WTC11 (cell line): ENCODE measurements at regions not wholly inside any gene's neighbourhood (a gene's known extent, or its start where the extent isn't known, plus 50 kb on each side); places are given as distances from the start of the nearest gene placed in this dataset.

Experiments used
- ATAC-seq: fragments of 200-7000 bp; cut with Tn5 transposase; 2 replicates; pipeline ENCODE4 v1.10.0; 2021; ENCODE audit warnings: mild to moderate bottlenecking, moderate library complexity
- CTCF ChIA-PET: fragments of 300-600 bp; sonication (Branson Sonifier 250); formaldehyde crosslinking; loops from one replicate; lab custom pipeline; 2021; ENCODE audit warnings: antibody characterized with exemption; lab: Charles Lee
- POLR2A ChIA-PET: fragments of 350-600 bp; sonication (Branson Sonifier 250); formaldehyde crosslinking; loops from one replicate; lab custom pipeline; 2021; ENCODE audit warnings: antibody characterized with exemption; lab: Charles Lee
- DNase-seq: peaks from one replicate; pipeline ENCODE4 v3.0.0; 2021; ENCODE audit warnings: low spot score
- H3K27ac Mint-ChIP-seq: 2 replicates; pipeline ENCODE4 v1.8.0; 2021; ENCODE audit warnings: mixed read lengths
- H3K27me3 Mint-ChIP-seq: 2 replicates; pipeline ENCODE4 v1.8.0; 2021; ENCODE audit warnings: low read depth, mild to moderate bottlenecking, moderate library complexity, mixed read lengths
- H3K36me3 Mint-ChIP-seq: 2 replicates; pipeline ENCODE4 v1.8.0; 2021; ENCODE audit warnings: mixed read lengths
- H3K4me1 Mint-ChIP-seq: 2 replicates; pipeline ENCODE4 v1.8.0; 2022; ENCODE audit warnings: mixed read lengths
- H3K4me3 Mint-ChIP-seq: 2 replicates; pipeline ENCODE4 v1.8.0; 2021; ENCODE audit warnings: mild to moderate bottlenecking, moderate library complexity, mixed read lengths
- H3K9me3 Mint-ChIP-seq: 2 replicates; pipeline ENCODE4 v1.8.0; 2021; ENCODE audit warnings: mixed read lengths
- ATF3 ChIP-seq: sonication (generic); formaldehyde crosslinking; conservative IDR thresholded peaks from 2 replicates; pipeline ENCODE4 v1.8.1; 2022; ENCODE audit warnings: mild to moderate bottlenecking, missing genetic modification reagents
- ATF6 ChIP-seq: sonication (generic); formaldehyde crosslinking; IDR thresholded peaks from 2 replicates; pipeline ENCODE4 v1.8.1; 2023; ENCODE audit warnings: mild to moderate bottlenecking, missing genetic modification reagents
- GABPB1 ChIP-seq: sonication (generic); formaldehyde crosslinking; IDR thresholded peaks from 2 replicates; pipeline ENCODE4 v1.8.1; 2023; ENCODE audit warnings: mild to moderate bottlenecking, missing genetic modification reagents
- JUN ChIP-seq: sonication (generic); formaldehyde crosslinking; IDR thresholded peaks from 2 replicates; pipeline ENCODE4 v1.8.0; 2023; ENCODE audit warnings: mild to moderate bottlenecking, missing genetic modification reagents
- MAX ChIP-seq: sonication (generic); formaldehyde crosslinking; IDR thresholded peaks from 2 replicates; pipeline ENCODE4 v1.8.0; 2022; ENCODE audit warnings: mild to moderate bottlenecking, missing genetic modification reagents
- NR3C1 ChIP-seq: sonication (generic); formaldehyde crosslinking; conservative IDR thresholded peaks from 2 replicates; pipeline ENCODE4 v1.8.1; 2023; ENCODE audit warnings: low read depth, mild to moderate bottlenecking, missing genetic modification reagents
- OVOL2 ChIP-seq: fragments of 250-450 bp; sonication (Bioruptor Pico); IDR thresholded peaks from 2 replicates; pipeline ENCODE4 v1.9.0; 2021; ENCODE audit warnings: mild to moderate bottlenecking, borderline replicate concordance
- SOX15 ChIP-seq: fragments of 250-450 bp; sonication (Bioruptor Pico); IDR thresholded peaks from 2 replicates; pipeline ENCODE4 v1.9.0; 2021; ENCODE audit warnings: mild to moderate bottlenecking
- USF1 ChIP-seq: sonication (generic); formaldehyde crosslinking; IDR thresholded peaks from 2 replicates; pipeline ENCODE4 v1.8.0; 2022; ENCODE audit warnings: mild to moderate bottlenecking, missing genetic modification reagents
- ZBTB21 ChIP-seq: sonication (generic); formaldehyde crosslinking; IDR thresholded peaks from 2 replicates; pipeline ENCODE4 v1.8.1; 2023; ENCODE audit warnings: mild to moderate bottlenecking, missing genetic modification reagents, borderline replicate concordance
- ZNF232 ChIP-seq: sonication (generic); formaldehyde crosslinking; IDR thresholded peaks from 2 replicates; pipeline ENCODE4 v1.8.0; 2022; ENCODE audit warnings: mild to moderate bottlenecking, missing genetic modification reagents
- ZNF263 ChIP-seq: sonication (generic); formaldehyde crosslinking; IDR thresholded peaks from 2 replicates; pipeline ENCODE4 v1.8.1; 2022; ENCODE audit warnings: low read depth, mild to moderate bottlenecking, moderate library complexity, missing genetic modification reagents
- ZNF317 ChIP-seq: sonication (generic); formaldehyde crosslinking; IDR thresholded peaks from 2 replicates; pipeline ENCODE4 v1.8.1; 2023; ENCODE audit warnings: low read depth, mild to moderate bottlenecking, moderate library complexity, missing genetic modification reagents, borderline replicate concordance
- ZNF671 ChIP-seq: fragments of 250-450 bp; sonication (Bioruptor Pico); IDR thresholded peaks from 2 replicates; pipeline ENCODE4 v1.8.0; 2021; ENCODE audit warnings: mild to moderate bottlenecking
- TF ChIP-seq, protein P1 (sequence below): sonication (generic); formaldehyde crosslinking; IDR thresholded peaks from 2 replicates; pipeline ENCODE4 v1.8.0; 2023; ENCODE audit warnings: missing genetic modification reagents
- TF ChIP-seq, protein P2 (sequence below): sonication (generic); formaldehyde crosslinking; IDR thresholded peaks from 2 replicates; pipeline ENCODE4 v1.8.1; 2022; ENCODE audit warnings: mild to moderate bottlenecking, moderate library complexity, missing genetic modification reagents
- TF ChIP-seq, protein P3 (sequence below): sonication (generic); formaldehyde crosslinking; IDR thresholded peaks from 2 replicates; pipeline ENCODE4 v1.8.0; 2022; ENCODE audit warnings: missing genetic modification reagents
- TF ChIP-seq, protein P4 (sequence below): sonication (generic); formaldehyde crosslinking; IDR thresholded peaks from 2 replicates; pipeline ENCODE4 v1.8.1; 2022; ENCODE audit warnings: low read depth, mild to moderate bottlenecking, moderate library complexity, missing genetic modification reagents, borderline replicate concordance

DNA sequence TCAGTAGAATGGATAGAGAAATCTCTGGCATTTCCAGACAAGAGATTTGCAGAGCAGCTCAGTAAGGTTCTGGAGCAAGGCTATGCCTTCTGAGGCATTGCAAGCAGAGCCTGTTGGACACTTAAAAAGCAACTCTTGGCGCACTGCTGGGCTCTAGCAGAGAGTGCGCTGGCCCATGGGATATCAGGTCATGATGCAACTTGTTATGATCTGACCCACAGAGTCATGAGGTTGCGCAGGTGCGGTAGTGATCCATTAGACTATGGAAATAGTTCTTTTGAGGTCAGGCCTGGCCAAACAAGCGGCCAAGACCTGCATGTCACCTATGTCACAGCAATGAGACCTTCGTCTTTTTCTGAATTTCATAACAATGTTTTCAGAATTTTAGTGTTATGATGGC lies 168.6 kb downstream of the TMTC3 start:
- no peaks in the 10 kb centered on the region for H3K36me3 Mint-ChIP-seq
- H3K4me3 Mint-ChIP-seq = no peak overlapping the region
- H3K27ac Mint-ChIP-seq = no peak overlapping the region
- H3K9me3 Mint-ChIP-seq = 0 out of 2 replicates have a peak, but pooled peaks cover 3% of the 10 kb centered on the region
- ATAC-seq (no peak), DNase-seq (no peak)
- no peaks in the 10 kb centered on the region for H3K4me1 Mint-ChIP-seq
- no peak for TF ChIP-seq ZBTB21
- TF ChIP-seq, protein P1, sequence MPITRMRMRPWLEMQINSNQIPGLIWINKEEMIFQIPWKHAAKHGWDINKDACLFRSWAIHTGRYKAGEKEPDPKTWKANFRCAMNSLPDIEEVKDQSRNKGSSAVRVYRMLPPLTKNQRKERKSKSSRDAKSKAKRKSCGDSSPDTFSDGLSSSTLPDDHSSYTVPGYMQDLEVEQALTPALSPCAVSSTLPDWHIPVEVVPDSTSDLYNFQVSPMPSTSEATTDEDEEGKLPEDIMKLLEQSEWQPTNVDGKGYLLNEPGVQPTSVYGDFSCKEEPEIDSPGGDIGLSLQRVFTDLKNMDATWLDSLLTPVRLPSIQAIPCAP (CRISPR knock-in tag) = no peak
- no peak for TF ChIP-seq OVOL2
- H3K27me3 Mint-ChIP-seq = no peaks in the 10 kb centered on the region
- ChIA-PET CTCF (interaction anchor here (1.1 kb wide), 1 partner anchor 83 kb away, joined by 6 read pairs; no protein-coding TSS in a partner anchor), POLR2A (no interaction called here)

DNA sequence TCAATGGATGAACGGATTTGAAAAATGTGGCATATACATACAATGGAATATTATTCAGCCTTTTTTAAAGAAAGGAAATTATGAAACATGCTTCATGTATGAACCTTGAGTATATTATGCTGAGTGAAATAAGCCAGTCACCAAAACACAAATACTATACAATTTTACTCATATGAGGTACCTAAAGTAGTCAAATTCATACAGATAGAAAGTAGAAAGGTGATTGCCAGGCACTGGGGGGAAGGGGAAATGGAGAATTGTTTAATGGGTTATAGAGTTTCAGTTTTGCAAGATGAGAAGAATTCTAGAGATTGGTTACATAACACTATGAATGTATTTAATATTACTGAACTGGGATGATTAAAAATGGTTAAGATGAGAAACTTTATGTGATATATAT lies 171.4 kb downstream of the TMTC3 start:
- ATAC-seq (no peak), DNase-seq (no peak)
- CTCF ChIA-PET = no interaction called here
- no peak for TF ChIP-seq USF1
- TF ChIP-seq, protein P2, sequence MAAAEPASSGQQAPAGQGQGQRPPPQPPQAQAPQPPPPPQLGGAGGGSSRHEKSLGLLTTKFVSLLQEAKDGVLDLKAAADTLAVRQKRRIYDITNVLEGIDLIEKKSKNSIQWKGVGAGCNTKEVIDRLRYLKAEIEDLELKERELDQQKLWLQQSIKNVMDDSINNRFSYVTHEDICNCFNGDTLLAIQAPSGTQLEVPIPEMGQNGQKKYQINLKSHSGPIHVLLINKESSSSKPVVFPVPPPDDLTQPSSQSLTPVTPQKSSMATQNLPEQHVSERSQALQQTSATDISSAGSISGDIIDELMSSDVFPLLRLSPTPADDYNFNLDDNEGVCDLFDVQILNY (CRISPR knock-in tag) = no peak
- TF ChIP-seq, protein P3, sequence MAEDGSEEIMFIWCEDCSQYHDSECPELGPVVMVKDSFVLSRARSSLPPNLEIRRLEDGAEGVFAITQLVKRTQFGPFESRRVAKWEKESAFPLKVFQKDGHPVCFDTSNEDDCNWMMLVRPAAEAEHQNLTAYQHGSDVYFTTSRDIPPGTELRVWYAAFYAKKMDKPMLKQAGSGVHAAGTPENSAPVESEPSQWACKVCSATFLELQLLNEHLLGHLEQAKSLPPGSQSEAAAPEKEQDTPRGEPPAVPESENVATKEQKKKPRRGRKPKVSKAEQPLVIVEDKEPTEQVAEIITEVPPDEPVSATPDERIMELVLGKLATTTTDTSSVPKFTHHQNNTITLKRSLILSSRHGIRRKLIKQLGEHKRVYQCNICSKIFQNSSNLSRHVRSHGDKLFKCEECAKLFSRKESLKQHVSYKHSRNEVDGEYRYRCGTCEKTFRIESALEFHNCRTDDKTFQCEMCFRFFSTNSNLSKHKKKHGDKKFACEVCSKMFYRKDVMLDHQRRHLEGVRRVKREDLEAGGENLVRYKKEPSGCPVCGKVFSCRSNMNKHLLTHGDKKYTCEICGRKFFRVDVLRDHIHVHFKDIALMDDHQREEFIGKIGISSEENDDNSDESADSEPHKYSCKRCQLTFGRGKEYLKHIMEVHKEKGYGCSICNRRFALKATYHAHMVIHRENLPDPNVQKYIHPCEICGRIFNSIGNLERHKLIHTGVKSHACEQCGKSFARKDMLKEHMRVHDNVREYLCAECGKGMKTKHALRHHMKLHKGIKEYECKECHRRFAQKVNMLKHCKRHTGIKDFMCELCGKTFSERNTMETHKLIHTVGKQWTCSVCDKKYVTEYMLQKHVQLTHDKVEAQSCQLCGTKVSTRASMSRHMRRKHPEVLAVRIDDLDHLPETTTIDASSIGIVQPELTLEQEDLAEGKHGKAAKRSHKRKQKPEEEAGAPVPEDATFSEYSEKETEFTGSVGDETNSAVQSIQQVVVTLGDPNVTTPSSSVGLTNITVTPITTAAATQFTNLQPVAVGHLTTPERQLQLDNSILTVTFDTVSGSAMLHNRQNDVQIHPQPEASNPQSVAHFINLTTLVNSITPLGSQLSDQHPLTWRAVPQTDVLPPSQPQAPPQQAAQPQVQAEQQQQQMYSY = no peak
- no peak for TF ChIP-seq ZNF317 (CRISPR knock-in tag)
- TF ChIP-seq ZNF671 (CRISPR knock-in tag) = no peak
- no peak for TF ChIP-seq ZNF263
- no peak for TF ChIP-seq JUN (CRISPR knock-in tag)
- TF ChIP-seq, protein P4, sequence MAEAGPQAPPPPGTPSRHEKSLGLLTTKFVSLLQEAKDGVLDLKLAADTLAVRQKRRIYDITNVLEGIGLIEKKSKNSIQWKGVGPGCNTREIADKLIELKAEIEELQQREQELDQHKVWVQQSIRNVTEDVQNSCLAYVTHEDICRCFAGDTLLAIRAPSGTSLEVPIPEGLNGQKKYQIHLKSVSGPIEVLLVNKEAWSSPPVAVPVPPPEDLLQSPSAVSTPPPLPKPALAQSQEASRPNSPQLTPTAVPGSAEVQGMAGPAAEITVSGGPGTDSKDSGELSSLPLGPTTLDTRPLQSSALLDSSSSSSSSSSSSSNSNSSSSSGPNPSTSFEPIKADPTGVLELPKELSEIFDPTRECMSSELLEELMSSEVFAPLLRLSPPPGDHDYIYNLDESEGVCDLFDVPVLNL = no peak
- no peak for TF ChIP-seq ATF6 (CRISPR knock-in tag)
- no peak for TF ChIP-seq SOX15 (CRISPR knock-in tag)
- TF ChIP-seq NR3C1 (CRISPR knock-in tag) = no peak
- Mint-ChIP-seq H3K4me3 (no peak overlapping the region), H3K27ac (no peak overlapping the region), H3K27me3 (no peaks in the 10 kb centered on the region), H3K36me3 (no peaks in the 10 kb centered on the region), H3K4me1 (no peaks in the 10 kb centered on the region), H3K9me3 (0 out of 2 replicates have a peak, but pooled peaks cover 3% of the 10 kb centered on the region)
- POLR2A ChIA-PET = no interaction called here

- H3K4me3 Mint-ChIP-seq = no peak overlapping the region
- POLR2A ChIA-PET = no interaction called here
- CTCF ChIA-PET = no interaction called here
- no peak for DNase-seq
- H3K4me1 Mint-ChIP-seq = no peaks in the 10 kb centered on the region
- 0 out of 2 replicates have a peak, but pooled peaks cover 3% of the 10 kb centered on the region for H3K9me3 Mint-ChIP-seq
- no peak overlapping the region for H3K27ac Mint-ChIP-seq
- ATAC-seq = no peak
- no peaks in the 10 kb centered on the region for H3K36me3 Mint-ChIP-seq
- no peaks in the 10 kb centered on the region for H3K27me3 Mint-ChIP-seq
- no peak for TF ChIP-seq GABPB1 (CRISPR knock-in tag)
- TF ChIP-seq, protein P1 (CRISPR knock-in tag) = no peak
- no peak for TF ChIP-seq MAX (CRISPR knock-in tag)
- no peak for TF ChIP-seq ATF6 (CRISPR knock-in tag)
- no peak for TF ChIP-seq ZNF232 (CRISPR knock-in tag)
- no peak for TF ChIP-seq ATF3 (CRISPR knock-in tag)
Measured at GRCh38 chr12:88314706-88315105, 172.6 kb downstream of the TMTC3 start.
